ENCODE measurements at regions not wholly inside any gene's neighbourhood (a gene's known extent, or its start where the extent isn't known, plus 50 kb on each side); places are given as distances from the start of the nearest gene placed in this dataset.

- Histone ChIP-seq H3K27me3 (ENCODE audit: control insufficient read depth, insufficient read depth, low read length) (no peaks in the 10 kb centered on the region), H3K9me3 (ENCODE audit: control insufficient read depth, insufficient read depth, low read length) (no peaks in the 10 kb centered on the region), H3K27ac (ENCODE audit: low read length) (no peak overlapping the region), H3K36me3 (ENCODE audit: control insufficient read depth, insufficient read depth, low read length) (no peaks in the 10 kb centered on the region), H3K4me3 (ENCODE audit: low read length) (no peak overlapping the region), H3K4me1 (ENCODE audit: control insufficient read depth, insufficient read depth, low read length) (no peaks in the 10 kb centered on the region)
- Mint-ChIP-seq H3K9me3 (no peaks in the 10 kb centered on the region), H3K4me3 (no peak overlapping the region), H3K27me3 (ENCODE audit: low read depth in 2 of 2) (no peaks in the 10 kb centered on the region), H3K36me3 (peaks cover 11% of the 10 kb centered on the region), H3K27ac (no peak overlapping the region), H3K4me1 (peaks cover 0 to 19% of the 10 kb centered on the region in 2 donors)
- ATAC-seq (peak in 2 of 3 donors; percentile 50 to 52), DNase-seq (peak in 1 of 2 donors; percentile 18)
- intact Hi-C loops (cut with micrococcal nuclease), result no loop called here
- TF ChIP-seq CTCF (IDR thresholded peaks at IDR 0.05), result no peak
- WGBS (ENCODE audit: insufficient coverage), result 57% methylated on average over 8 of the region's 8 CpGs
These were observed 61.0 kb upstream of the PLET1 start for GRCh38 chr11:112321501-112322172.

- WGBS (ENCODE audit: insufficient coverage), result 94% methylated on average over 5 of the region's 8 CpGs
- no peaks in the 10 kb centered on the region for H3K9me3 ChIP-seq (ENCODE audit: control insufficient read depth, insufficient read depth, low read length)
- ATAC-seq, result no peak
- H3K36me3 ChIP-seq (ENCODE audit: control insufficient read depth, insufficient read depth, low read length), result no peaks in the 10 kb centered on the region
- no peak overlapping the region for H3K27ac ChIP-seq (ENCODE audit: low read length)
- no peaks in the 10 kb centered on the region for H3K9me3 Mint-ChIP-seq
- H3K27ac Mint-ChIP-seq, result no peak overlapping the region
- peaks cover 11% of the 10 kb centered on the region for H3K36me3 Mint-ChIP-seq
- intact Hi-C loops (cut with micrococcal nuclease), result no loop called here
- no peak for TF ChIP-seq CTCF (IDR thresholded peaks at IDR 0.05)
- H3K4me3 Mint-ChIP-seq, result no peak overlapping the region
- peaks cover 0 to 19% of the 10 kb centered on the region in 2 donors for H3K4me1 Mint-ChIP-seq
- H3K27me3 ChIP-seq (ENCODE audit: control insufficient read depth, insufficient read depth, low read length), result no peaks in the 10 kb centered on the region
- no peak overlapping the region for H3K4me3 ChIP-seq (ENCODE audit: low read length)
- no peaks in the 10 kb centered on the region for H3K27me3 Mint-ChIP-seq (ENCODE audit: low read depth in 2 of 2)
- no peaks in the 10 kb centered on the region for H3K4me1 ChIP-seq (ENCODE audit: control insufficient read depth, insufficient read depth, low read length)
- no peak for DNase-seq
These were observed 61.6 kb upstream of the PLET1 start for GRCh38 chr11:112322173-112322790.

- Mint-ChIP-seq H3K36me3 (no peaks in the 10 kb centered on the region), H3K4me3 (no peak overlapping the region), H3K4me1 (no peaks in the 10 kb centered on the region), H3K9me3 (peaks cover 0 to 2% of the 10 kb centered on the region in 2 donors), H3K27ac (no peak overlapping the region), H3K27me3 (ENCODE audit: low read depth in 2 of 2) (no peaks in the 10 kb centered on the region)
- H3K4me3 ChIP-seq (ENCODE audit: low read length), result no peak overlapping the region
- H3K27me3 ChIP-seq (ENCODE audit: control insufficient read depth, insufficient read depth, low read length), result no peaks in the 10 kb centered on the region
- no peaks in the 10 kb centered on the region for H3K36me3 ChIP-seq (ENCODE audit: control insufficient read depth, insufficient read depth, low read length)
- no peak for TF ChIP-seq CTCF (IDR thresholded peaks at IDR 0.05)
- ATAC-seq (no peak), DNase-seq (no peak)
- intact Hi-C loops (cut with micrococcal nuclease), result no loop called here
- H3K4me1 ChIP-seq (ENCODE audit: control insufficient read depth, insufficient read depth, low read length), result no peaks in the 10 kb centered on the region
- no peak overlapping the region for H3K27ac ChIP-seq (ENCODE audit: low read length)
- 52% methylated on average over 3 of the region's 4 CpGs for WGBS (ENCODE audit: insufficient coverage)
- no peaks in the 10 kb centered on the region for H3K9me3 ChIP-seq (ENCODE audit: control insufficient read depth, insufficient read depth, low read length)
These were observed 73.7 kb upstream of the PLET1 start for GRCh38 chr11:112334381-112334780.

Data from natural killer cell (primary cell).